OCI-M1 (cell line): ENCODE measurements at regions not wholly inside any gene's neighbourhood (a gene's known extent, or its start where the extent isn't known, plus 50 kb on each side); places are given as distances from the start of the nearest gene placed in this dataset.
"Not testable (repeated sequence)": the region's sequence is repeated elsewhere in the genome, so short reads cannot be mapped to it uniquely, and the experiment has no call there.

Source experiments
- DNase-seq: peaks from one replicate; lab custom pipeline; 2025; lab: John Stamatoyannopoulos, UW

- DNase-seq: no peak
These were observed 91.4 kb upstream of the AFDN start for GRCh38 chr6:167735084-167735950.

GRCh38 chr6:167735951-167736288, 90.8 kb upstream of the AFDN start:
- DNase-seq: no peak

GRCh38 chr6:167736486-167737204, 90.1 kb upstream of the AFDN start:
- DNase-seq: no peak

- DNase-seq: no peak
These were observed 89.4 kb upstream of the AFDN start for GRCh38 chr6:167737205-167737830.

GRCh38 chr6:167738386-167738785, 88.3 kb upstream of the AFDN start:
- no peak for DNase-seq

GRCh38 chr6:167739721-167740475, 86.8 kb upstream of the AFDN start:
- DNase-seq: no peak

- DNase-seq: no peak
These were observed 83.9 kb upstream of the AFDN start for GRCh38 chr6:167742719-167743303.

- no peak for DNase-seq
These were observed 81.7 kb upstream of the AFDN start for GRCh38 chr6:167744681-167745669.

- DNase-seq: no peak
These were observed 80.9 kb upstream of the AFDN start for GRCh38 chr6:167745670-167746389.

- no peak for DNase-seq
These were observed 80.3 kb upstream of the AFDN start for GRCh38 chr6:167746390-167746907.

GRCh38 chr6:167746975-167747374, 79.7 kb upstream of the AFDN start:
- DNase-seq: no peak

GRCh38 chr6:167747645-167748044, 79.1 kb upstream of the AFDN start:
- no peak for DNase-seq

GRCh38 chr6:167748046-167748445, 78.7 kb upstream of the AFDN start:
- DNase-seq: no peak

GRCh38 chr6:167748458-167749379, 78.0 kb upstream of the AFDN start:
- no peak for DNase-seq

GRCh38 chr6:167750956-167751358, 75.8 kb upstream of the AFDN start:
- DNase-seq: no peak

- no peak for DNase-seq
These were observed 75.1 kb upstream of the AFDN start for GRCh38 chr6:167751579-167752115.

- DNase-seq: not testable (repeated sequence)
These were observed 73.4 kb upstream of the AFDN start for GRCh38 chr6:167753281-167753680.

GRCh38 chr6:167754691-167755090, 72.0 kb upstream of the AFDN start:
- no peak for DNase-seq
